GM18499 (cell line): ENCODE measurements at regions not wholly inside any gene's neighbourhood (a gene's known extent, or its start where the extent isn't known, plus 50 kb on each side); places are given as distances from the start of the nearest gene placed in this dataset.

Experiments
- ATAC-seq: cut with Tn5 transposase; IDR thresholded peaks from one replicate; pipeline ENCODE4 v1.9.1; 2021; ENCODE audit warnings: moderate number of reproducible peaks; ENCODE audit not compliant: insufficient read depth, unreplicated experiment

DNA sequence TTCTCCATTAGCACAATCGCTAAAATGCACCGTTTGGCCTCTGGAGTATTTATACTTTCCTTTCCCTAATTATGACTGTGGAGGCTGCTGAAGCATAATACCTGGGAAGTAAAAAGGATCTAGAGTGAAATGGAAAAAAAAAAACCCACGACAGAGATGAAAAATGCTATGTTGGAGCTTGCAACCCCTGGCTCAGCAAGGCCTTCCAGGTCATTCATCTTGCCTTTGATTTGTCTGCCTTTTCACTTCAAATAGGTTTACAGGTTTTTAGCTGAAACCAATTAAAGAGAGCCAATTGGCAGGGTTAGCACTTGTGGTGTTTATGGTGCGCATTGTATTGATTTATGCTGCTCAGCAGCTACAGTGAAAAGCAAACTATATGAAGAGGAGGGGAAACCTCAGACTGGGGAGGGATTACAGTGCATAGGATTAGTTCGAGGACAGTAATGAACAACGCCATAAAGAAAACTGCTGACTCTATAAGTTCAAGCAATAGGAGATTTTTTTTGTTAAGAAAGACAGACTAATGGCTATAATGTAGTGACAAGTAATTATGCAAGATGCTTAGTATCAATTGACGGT, 347.9 kb downstream of the MEIS1 start:
- no peak for ATAC-seq

DNA sequence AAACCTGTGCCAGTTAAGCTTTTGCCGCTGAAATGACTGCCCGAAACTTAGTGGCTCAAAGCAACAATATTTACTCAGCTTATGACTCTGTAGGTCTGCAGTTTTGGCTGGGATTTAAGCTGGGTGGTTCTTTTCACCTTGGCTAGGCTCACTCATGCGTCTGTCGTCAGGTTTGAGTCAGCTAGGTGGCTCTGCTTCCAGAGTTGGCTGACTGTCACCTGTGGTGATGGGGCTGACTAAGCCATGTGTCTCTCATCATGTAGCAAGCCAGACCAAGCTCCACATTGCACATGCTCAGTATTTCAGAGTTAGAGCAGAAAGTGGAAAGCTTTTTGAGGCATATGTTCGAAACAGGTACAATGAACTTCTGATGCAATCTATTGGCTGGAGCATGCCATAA, 354.8 kb downstream of the MEIS1 start:
- ATAC-seq, result no peak

DNA sequence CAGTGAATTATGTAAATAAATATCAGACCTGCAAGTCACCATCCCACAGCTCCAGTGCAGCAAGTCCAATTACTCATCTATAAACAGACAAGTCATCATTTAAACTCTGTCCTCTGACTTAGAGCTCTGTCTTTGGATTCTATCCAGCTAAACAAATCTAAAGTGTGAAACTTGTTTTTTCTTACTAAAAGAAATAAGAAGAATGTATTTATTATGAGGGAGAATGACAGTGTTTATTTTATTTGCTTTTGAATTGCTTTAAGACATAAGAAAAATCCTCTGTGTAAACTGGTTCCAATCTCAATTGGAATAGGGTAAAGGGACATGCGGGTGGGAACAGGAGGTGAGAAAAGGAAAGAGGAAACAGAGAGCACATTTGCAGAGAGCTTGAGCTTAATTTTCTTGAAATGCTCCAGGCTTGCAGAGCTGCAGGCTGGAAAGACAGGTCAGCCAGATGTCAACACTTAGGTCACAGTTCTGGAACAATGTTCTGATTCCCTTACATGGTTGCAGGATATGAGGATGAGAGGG, 355.8 kb downstream of the MEIS1 start:
- ATAC-seq, result no peak

DNA sequence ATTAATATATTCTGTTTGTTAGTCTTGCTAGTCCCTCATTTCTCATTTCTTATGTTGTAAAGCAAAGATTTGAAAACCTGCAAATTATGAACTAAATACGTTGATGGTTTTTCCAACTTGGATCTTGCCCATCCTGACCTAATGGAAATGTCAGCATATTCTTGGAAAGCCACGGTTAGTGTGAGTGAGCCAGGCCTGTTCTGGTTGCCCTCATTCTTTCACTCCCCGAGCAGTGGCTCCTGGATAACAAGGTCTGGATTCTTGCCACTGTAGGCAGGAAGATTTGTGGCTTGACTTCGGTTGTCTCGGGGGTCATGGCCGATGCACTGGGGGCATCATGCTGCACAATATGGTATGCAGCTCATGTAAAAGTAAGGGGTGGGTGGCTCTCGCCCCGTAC, 359.1 kb downstream of the MEIS1 start:
- ATAC-seq, result no peak

DNA sequence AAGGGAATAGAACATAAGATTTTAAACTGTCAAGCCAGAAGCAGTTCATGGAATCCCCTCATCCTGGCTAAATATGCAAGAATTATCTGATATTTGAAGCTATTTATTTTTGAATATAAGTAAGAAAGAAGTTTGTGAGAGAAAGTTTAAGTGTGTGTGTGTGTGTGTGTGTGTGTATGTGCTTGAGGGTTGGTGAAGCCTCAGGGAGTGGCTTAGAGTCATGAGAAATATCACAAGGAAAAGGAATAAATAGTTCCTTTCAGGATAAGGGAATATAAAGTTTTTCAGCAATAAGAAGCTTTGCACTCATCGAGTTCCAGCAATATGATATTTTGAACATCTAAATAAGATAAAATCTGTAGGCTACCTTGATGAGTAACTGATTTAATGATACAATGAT, 359.6 kb downstream of the MEIS1 start:
- ATAC-seq, result no peak

DNA sequence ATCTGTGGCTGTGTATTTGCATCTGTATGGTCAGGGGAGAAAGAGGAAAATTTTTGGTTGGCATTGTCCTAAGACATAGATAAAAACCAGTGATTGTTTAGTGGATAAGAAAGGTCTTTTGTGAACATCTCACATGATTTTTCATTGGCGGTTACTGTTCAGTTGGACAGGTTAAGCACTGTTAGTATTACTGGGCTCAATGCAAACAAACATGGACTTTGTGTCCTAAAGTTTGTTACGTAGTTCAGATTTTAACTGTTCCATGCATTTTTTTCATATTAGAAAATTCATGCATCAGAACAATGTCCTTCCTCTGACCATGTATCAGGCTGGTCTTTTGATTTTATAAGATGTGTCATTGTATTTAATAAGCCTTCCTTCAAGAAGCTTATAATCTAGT, 368.0 kb downstream of the MEIS1 start:
- ATAC-seq, result no peak

DNA sequence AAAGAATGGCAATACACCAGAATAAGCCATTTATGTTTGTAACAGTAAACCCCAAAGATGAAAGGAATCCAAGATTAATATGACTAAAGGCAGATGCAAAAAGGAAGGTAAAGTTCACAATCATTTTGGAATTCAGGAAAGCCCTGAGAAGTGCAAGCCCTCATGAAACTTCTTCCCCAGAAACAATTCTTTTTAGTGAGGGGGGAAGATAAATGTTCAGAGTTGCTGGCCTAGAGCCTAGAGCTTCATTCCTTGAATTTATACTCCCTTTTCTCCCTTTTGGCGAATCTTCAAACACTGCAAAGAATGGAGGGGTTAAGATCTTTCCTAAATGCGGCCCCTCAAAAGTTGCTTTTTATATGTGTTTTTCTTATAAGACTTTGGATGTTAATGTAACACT, 368.8 kb downstream of the MEIS1 start:
- ATAC-seq, result no peak

DNA sequence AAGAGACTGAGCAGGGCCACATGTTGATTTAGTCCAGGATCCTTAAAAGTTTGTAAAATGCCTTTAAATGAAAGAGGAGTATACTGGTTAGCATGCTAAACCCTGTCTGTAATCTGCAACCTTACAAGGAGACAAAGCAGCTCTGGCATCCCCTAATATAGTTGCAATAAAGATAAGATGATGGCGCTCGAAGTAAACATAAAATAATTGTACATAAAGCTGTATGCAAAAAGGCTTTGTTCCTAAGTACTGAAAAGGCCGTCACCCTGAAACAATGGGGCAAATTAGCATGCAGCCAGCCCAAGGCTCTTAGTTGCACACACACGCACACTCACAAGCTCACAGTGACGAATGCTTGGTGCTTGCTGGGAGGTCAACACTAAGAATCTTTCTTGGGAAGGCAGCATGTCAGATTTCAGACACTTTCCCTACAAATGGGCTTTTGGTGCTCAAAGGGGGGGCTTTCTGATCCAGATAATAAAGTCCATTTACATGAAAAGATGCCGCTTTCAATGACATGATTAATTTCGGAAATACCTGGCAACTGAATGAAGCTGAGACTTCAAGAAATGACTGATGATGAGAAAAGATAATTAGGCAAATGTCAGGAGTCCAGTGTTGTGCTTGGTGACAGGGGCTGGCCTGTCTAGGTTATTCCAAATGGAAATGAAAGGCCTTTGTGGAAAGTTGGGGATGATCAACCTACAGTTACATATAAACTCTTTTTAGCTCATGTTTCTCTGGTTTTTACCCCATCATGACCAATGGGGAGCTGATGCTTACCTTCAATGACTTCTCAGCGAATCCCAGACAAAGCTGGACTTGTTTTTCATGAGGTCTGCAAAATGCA, 370.3 kb downstream of the MEIS1 start:
- ATAC-seq, result no peak

DNA sequence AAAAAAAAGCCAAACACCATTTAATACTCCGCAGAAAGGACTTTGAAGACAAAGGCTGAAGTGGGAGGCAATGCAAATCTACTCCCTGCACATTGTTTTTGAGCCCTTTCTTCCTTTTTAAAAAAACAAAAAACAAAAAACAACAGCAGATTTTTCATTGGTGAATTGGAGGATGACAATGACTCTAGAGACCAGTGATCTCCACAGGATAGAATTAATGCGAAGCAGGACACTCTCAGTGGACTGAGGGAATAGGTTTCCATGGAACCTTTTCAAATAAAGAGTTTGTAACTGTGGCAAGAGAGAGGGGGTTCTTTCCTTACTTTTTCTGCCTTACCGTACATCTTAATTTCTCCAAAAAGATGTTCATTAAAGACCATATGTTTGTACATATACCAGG, 371.0 kb downstream of the MEIS1 start:
- no peak for ATAC-seq

DNA sequence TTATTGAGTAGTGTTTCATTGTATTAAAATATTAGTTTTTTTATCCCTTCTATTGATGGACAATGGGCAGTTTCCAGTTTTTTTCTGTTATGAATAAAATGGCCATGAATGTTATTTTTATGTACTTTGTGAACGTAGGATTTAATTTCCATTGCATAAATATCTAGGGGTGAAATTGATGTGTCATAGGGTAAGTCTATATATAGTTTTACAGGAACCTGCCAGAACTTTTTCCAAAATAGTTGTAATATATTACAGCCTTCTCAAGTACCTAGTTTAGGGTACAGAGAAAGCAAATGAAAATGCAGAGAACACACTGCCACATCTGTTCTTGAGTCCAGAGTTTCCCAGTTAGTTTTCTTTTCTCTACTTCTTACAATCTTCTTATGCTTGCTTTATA, 378.6 kb downstream of the MEIS1 start:
- no peak for ATAC-seq

DNA sequence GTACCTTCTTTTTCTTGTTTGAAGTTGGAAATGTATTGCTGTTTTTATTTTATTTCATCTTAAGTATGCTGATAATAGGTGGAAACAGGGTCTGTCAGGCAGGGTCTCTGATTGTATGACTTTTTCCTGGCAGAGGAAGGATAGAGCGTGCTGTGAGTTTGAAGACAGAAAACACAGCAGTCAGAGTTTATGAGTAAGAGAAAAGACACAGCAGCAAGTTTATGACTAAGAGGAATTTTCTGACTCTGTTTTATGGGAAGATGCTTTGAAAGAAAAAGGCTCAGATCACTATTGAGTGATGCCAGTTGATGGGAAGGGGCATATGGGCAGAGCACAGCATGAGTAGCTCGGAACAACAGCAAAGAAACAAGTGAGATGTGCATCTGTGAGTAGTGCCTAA, 379.1 kb downstream of the MEIS1 start:
- ATAC-seq, result no peak

DNA sequence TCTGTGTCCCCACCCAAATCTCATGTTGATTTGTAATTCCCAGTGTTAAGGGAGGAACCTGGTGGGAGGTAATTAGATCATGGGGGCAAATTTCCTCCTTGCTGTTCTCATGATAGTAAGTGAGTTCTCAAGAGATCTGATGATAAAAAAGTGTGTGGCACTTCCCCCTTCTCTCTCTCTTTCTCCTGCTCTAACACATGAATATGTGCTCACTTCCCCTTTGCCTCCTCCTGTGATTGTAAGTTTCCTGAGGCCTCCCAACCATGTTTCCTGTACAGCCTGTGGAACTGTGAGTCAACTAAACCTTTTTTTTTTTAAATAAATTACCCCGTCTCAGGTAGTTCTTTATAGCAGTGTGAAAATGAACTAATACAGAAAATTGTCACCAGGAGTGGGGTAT, 380.0 kb downstream of the MEIS1 start:
- ATAC-seq, result no peak

DNA sequence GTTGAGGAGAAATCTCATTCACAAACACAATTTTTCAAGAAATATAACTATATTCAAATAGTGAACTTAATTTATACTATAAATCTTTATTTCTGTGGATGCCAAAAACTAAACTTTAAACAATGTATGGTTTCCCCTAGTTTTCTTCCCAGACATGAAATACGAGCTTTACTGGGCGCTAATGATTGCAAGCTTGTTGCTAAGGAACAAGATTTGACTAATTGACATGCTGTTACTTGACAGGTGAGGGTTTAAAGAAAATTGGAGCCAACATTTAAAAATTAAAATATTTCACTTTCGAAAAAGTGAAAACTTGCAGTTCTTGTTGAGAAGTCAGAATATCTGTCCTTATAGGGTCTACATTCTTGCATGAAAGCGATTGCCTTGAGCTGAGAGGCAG, 381.0 kb downstream of the MEIS1 start:
- ATAC-seq, result no peak

DNA sequence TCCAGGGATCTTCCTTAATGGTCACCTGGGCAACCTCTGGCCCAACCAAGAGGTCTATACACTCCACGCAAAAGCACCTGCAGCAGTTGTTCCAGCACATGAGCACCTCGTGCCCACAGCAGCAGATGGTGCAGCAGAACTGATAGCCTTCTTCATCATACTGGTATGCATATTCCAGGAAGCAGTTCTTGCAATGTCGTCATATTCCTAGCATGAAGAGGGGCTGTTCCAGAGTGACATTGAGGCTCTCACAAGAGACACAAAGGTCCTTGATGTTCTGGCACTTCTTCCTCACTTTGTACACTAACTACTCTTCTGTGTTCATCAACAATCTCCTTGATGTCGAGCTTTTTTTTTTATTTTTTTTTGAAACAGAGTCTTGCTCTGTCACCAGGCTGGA, 386.2 kb downstream of the MEIS1 start:
- ATAC-seq, result no peak

DNA sequence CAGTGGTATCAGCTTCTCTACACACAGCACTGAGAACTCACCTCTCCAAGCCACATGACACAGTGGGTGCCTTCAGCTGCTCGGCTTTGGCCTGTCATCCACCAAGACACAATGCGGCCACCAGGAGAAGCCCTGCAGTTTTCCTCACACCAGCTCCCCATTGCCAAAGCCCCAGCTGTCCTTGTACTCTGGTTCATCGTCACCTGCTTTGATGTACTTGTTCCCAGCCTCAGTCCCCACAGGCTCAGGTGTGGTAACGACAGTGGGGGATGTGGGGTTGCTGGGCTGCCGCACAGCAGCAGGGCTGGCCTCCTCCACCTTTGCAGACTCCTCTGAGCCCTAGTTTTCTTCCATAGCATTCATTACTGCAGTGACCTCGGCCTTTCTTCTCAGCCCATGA, 387.3 kb downstream of the MEIS1 start:
- no peak for ATAC-seq

DNA sequence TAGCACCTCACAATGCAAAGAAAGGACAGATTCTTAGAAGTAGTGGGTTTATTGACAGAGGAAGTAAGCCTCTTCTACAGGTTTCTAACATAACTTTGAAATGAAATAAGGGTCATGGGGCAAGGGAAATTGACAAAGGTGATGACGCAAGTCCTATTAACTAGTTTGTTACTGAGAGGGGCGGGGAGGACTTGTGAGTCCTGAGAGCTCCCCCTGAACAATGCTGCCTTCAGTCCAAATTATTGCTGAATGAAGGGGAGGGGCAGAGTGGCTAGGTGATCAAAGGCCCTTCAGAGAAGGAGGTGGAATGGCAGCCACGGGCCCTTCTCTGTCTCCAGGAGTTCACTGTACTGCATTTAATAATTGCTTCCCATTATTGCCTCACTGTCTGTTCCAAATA, 390.0 kb downstream of the MEIS1 start:
- no peak for ATAC-seq

DNA sequence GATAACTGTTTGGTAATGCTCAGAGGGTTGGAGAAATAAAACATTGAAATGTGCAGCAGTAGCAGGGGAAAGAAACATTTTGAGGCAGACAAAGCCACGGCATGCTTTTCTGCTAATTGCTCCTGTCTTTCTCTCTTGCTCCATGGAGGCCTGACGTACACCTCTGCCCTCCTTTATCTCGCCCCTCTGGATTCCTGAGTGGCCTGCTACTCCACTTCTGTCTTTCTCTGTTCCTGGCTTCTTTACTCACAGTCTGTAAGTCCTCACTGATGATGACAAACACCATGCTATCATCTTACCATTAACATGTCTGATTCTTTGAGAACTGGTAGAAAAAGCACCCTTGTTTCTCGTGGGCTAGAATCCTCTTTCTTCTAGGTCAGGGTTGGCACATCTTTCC, 392.9 kb downstream of the MEIS1 start:
- no peak for ATAC-seq

DNA sequence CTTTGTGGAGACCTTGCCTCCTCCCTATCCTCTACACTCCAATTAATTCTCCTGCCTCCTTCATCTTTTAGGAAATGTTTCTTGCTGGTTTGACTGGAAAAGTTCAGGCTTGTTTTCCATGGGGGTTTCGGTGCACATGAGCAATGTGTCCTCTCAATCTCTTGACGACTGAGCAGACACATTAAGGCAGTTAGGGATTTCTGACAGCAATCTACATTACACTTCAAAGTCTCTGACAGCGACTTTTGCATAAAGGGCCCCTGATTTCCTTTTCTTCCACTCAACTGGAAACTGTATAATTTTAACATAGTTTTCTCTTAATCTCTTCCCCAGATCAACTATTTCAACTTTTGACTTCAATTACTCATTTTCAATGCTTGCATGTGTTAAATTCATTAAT, 394.0 kb downstream of the MEIS1 start:
- ATAC-seq, result no peak

DNA sequence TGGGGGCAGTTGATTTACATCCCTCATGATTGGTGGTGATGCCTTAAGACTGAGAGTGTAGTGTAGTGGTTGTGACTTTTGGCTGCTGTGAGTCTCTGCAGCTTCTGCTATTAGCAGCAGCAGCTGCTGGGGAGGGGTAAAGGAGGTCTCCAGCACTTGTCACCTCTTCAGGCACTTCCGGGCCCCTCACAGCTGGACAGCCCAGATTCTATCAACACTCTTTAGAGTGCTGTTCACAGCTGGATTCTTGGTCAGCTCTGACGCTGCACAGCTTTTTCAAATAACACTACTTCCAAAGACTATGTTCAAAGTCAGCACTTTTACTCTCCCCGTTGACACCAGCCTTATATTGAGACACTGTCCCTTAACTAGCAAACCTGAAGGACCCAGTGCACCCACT, 396.0 kb downstream of the MEIS1 start:
- ATAC-seq, result no peak

DNA sequence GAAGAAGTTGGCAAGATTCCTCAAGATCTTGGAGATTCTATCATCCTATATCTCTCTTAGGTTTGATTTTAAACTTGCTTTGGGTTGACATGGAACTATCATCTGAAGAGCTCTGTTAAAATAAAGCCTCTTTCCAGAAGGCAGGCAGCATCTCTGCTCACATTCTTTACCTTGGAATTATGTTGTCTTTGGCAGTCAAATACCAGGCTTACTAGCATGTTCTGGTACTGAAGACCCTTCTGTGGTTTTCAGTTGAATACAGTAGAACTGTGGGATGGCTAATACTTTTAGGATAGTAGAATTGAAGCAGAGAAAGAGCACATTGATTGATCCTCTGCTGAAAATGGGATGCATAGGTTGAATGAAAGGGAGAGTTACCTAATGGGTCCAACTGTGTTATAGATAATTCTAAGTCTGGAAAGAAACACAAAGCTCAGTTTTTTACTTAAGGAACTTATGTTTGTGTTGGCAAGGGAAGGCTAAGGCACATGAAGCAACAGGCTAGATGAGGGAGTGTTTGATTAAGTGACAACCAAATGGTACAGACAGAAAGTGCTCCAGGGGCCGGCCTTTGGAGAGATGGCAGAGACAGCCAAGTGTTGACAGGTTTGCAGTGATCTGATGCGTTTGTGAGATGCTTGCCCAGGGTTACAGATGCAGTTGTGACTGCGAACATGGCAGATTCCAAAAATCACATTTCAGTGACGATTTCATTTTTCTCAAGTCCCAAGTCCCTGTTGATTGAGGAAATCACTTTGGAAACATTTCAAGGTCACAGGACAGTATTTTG, 397.9 kb downstream of the MEIS1 start:
- ATAC-seq, result no peak

DNA sequence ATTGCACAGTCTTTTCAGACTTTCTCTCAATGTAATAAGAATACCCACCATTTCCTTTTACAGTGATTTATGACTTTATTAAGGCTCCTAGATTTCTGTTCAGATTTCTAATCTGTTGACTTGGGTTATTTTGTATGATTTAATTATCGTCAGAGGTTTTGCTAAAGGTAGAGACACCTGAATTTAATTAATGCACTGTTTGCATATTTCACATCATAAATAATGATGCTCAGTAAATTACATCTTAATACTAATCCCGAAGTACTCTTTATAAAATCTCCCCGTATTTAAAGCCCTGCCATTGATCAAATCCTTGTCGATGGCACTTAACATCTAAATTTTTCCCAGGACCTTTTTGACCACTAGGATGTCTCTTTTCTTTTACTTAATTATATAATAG, 399.9 kb downstream of the MEIS1 start:
- ATAC-seq, result no peak
